Fibroblast of mammary gland (primary cell): ENCODE measurements at regions not wholly inside any gene's neighbourhood (a gene's known extent, or its start where the extent isn't known, plus 50 kb on each side); places are given as distances from the start of the nearest gene placed in this dataset.

ENCODE experiments used
- DNase-seq: peaks from one replicate; pipeline ENCODE4 v3.0.0-alpha.2; 2010; ENCODE audit warnings: low read depth
- H3K4me3 ChIP-seq: 2 replicates; pipeline ENCODE4 v1.5.1; 2011; ENCODE audit warnings: low read depth, mild to moderate bottlenecking, low read length, moderate library complexity; ENCODE audit not compliant: control insufficient read depth
- CTCF ChIP-seq: conservative IDR thresholded peaks from 2 replicates; pipeline ENCODE4 v1.5.1; 2011; ENCODE audit warnings: low read depth, low read length, inconsistent platforms; ENCODE audit not compliant: control insufficient read depth, insufficient read depth

GRCh38 chr1:217240656-217241055 lies 390.2 kb downstream of the GPATCH2 start:
- DNase-seq = no peak
- TF ChIP-seq CTCF = no peak
- no peak overlapping the region for H3K4me3 ChIP-seq

DNA sequence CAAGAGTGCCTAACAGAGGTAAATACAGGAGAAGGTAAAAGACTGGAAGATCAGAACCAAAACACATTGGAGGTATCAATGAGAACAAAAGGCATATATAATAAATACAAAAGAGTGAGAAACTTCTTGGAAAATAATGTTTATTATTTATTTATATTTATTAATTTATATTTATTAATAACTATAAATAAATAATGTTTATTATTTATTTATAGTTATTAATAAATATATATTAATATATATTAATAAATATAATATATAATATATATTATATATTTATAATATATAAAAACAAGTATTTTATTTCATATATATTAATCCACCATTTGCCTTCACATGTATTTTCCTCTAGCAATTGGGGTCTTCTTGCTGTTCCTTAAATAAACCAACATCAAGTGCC lies 391.9 kb downstream of the GPATCH2 start:
- DNase-seq = no peak
- no peak for TF ChIP-seq CTCF
- H3K4me3 ChIP-seq = no peak overlapping the region

DNA sequence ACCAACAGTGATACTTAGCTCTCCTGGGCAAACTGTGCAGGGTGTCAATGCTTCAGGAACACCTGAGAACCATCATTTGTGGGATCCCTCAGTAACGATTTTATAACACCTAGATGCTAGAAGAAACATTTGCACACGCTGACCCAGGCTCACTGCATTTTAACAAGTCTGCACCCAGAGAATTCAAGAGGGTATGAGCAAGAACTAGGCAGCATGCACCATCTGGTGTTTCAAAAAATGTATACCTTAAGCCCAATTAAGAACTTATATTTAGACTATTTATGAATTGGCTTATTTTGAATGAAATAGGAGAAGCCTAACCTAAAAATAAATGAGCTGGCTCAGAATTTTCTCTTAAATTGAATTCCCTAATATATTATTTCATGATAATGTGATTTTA lies 400.5 kb downstream of the GPATCH2 start:
- DNase-seq = no peak
- no peak overlapping the region for H3K4me3 ChIP-seq
- no peak for TF ChIP-seq CTCF

DNA sequence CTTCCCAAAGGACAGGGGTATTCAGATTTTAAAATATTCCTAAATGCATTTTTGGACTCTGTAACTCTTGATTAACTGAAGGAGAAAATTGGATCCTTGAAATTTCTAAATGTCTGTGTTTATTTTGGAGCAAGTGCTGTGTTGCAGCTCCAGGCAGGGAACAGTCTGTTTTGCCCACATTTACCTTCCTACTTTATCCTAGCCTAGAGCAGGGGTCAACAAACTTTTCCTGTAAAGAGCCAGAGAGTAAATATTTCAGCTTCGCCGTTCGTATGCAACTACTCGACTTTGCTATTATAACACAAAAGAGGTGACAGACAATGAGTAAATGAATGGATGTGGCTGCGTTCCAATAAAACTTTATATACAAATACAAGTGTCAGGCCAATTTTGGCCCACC lies 402.2 kb downstream of the GPATCH2 start:
- DNase-seq = no peak
- no peak overlapping the region for H3K4me3 ChIP-seq
- no peak for TF ChIP-seq CTCF

DNA sequence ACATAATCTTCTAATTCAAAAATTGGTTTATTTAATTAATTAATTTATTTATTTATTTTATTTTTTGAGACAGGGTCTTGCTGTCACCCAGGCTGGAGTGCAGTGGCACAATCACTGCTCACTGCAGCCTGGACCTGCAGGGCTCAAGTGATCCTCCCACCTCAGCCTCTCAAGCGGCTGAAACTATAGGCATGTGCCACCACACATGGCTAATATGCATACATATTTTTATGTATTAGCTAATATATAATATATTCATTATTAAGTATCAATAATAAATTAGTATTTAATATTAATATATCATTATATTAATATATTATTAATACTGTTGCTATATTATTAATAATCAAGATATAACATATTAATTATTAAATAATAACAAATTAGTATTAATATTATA lies 406.7 kb downstream of the GPATCH2 start:
- TF ChIP-seq CTCF = no peak
- no peak overlapping the region for H3K4me3 ChIP-seq
- no peak for DNase-seq

DNA sequence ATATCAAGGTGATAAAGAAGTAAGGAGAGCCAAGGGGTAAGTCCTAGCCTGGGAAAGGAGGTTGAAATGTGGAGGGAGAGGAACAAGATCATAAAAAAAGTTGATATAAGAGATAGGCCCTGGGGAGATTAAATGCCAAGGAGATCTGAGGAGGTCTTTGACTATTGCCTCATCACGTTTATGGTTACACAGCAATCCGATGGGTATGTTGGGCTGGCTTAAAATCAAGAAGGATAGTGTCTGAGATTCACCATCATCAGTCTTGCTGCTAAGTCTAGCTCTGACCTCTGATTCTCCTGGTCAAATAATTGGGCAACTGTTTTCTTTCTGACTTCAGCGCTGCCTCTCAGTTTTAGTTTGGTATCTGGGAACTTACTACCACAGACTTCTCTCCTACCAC lies 416.3 kb downstream of the GPATCH2 start:
- DNase-seq = peak; percentile 24
- no peak overlapping the region for H3K4me3 ChIP-seq
- no peak for TF ChIP-seq CTCF

DNA sequence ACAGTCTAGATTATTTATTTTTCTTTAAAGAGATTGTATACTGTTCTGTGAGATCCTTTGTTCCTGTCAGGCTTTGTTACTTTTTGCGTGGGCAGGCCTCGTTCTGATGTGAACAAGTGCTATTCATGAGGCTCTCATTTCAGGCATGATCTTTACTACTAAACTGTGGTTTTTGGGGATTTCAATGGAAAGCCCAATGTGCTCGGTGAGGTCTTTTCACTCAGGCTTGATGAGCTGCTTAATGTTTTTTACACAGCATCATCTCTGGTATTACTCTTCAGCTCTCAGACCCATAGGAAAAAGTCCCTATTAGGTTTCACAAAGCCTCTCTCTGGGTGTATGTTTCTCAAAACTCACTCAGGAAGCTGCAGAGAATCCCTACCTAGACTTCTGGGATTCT lies 419.4 kb downstream of the GPATCH2 start:
- TF ChIP-seq CTCF = no peak
- no peak overlapping the region for H3K4me3 ChIP-seq
- no peak for DNase-seq
